ENCODE measurements at regions not wholly inside any gene's neighbourhood (a gene's known extent, or its start where the extent isn't known, plus 50 kb on each side); places are given as distances from the start of the nearest gene placed in this dataset.
"Not testable (repeated sequence)": the region's sequence is repeated elsewhere in the genome, so short reads cannot be mapped to it uniquely, and the experiment has no call there.

- H3K4me1 ChIP-seq (ENCODE audit: insufficient read depth, poor library complexity, severe bottlenecking): peaks cover 16% of the 10 kb centered on the region
- no peaks in the 10 kb centered on the region for H3K36me3 ChIP-seq (ENCODE audit: low read depth)
- H3K27ac ChIP-seq (ENCODE audit: poor library complexity, severe bottlenecking): no peak overlapping the region
- H3K4me3 ChIP-seq (ENCODE audit: severe bottlenecking): no peak overlapping the region
- no peaks in the 10 kb centered on the region for H3K9me3 ChIP-seq (ENCODE audit: severe bottlenecking)
- TF ChIP-seq CTCF (IDR thresholded peaks at IDR 0.05; ENCODE audit: poor library complexity, severe bottlenecking): no peak
- no peaks in the 10 kb centered on the region for H3K27me3 ChIP-seq (ENCODE audit: insufficient read depth, poor library complexity, severe bottlenecking)
- no peak for ATAC-seq (ENCODE audit: low read depth)
- no peak for DNase-seq (ENCODE audit: low spot score)
Measured at GRCh38 chr19:28066161-28066560, 1146.8 kb downstream of the UQCRFS1 start.

- ATAC-seq (ENCODE audit: low read depth) (peak; percentile 81), DNase-seq (ENCODE audit: low spot score) (no peak)
- Histone ChIP-seq H3K36me3 (ENCODE audit: low read depth) (no peaks in the 10 kb centered on the region), H3K27ac (ENCODE audit: poor library complexity, severe bottlenecking) (peak overlapping the region; percentile 35), H3K9me3 (ENCODE audit: severe bottlenecking) (no peaks in the 10 kb centered on the region), H3K4me3 (ENCODE audit: severe bottlenecking) (no peak overlapping the region), H3K4me1 (ENCODE audit: insufficient read depth, poor library complexity, severe bottlenecking) (peaks cover 16% of the 10 kb centered on the region), H3K27me3 (ENCODE audit: insufficient read depth, poor library complexity, severe bottlenecking) (no peaks in the 10 kb centered on the region)
- no peak for TF ChIP-seq CTCF (IDR thresholded peaks at IDR 0.05; ENCODE audit: poor library complexity, severe bottlenecking)
Measured at GRCh38 chr19:28065026-28065425, 1147.9 kb downstream of the UQCRFS1 start.

GRCh38 chr19:28063702-28064101, 1149.2 kb downstream of the UQCRFS1 start:
- H3K36me3 ChIP-seq (ENCODE audit: low read depth): no peaks in the 10 kb centered on the region
- no peak for DNase-seq (ENCODE audit: low spot score)
- no peak for ATAC-seq (ENCODE audit: low read depth)
- no peak overlapping the region for H3K27ac ChIP-seq (ENCODE audit: poor library complexity, severe bottlenecking)
- H3K27me3 ChIP-seq (ENCODE audit: insufficient read depth, poor library complexity, severe bottlenecking): no peaks in the 10 kb centered on the region
- H3K9me3 ChIP-seq (ENCODE audit: severe bottlenecking): no peaks in the 10 kb centered on the region
- no peak for TF ChIP-seq CTCF (IDR thresholded peaks at IDR 0.05; ENCODE audit: poor library complexity, severe bottlenecking)
- no peak overlapping the region for H3K4me3 ChIP-seq (ENCODE audit: severe bottlenecking)
- H3K4me1 ChIP-seq (ENCODE audit: insufficient read depth, poor library complexity, severe bottlenecking): peaks cover 16% of the 10 kb centered on the region

- no peaks in the 10 kb centered on the region for H3K27me3 ChIP-seq (ENCODE audit: insufficient read depth, poor library complexity, severe bottlenecking)
- no peak overlapping the region for H3K27ac ChIP-seq (ENCODE audit: poor library complexity, severe bottlenecking)
- DNase-seq (ENCODE audit: low spot score) (no peak), ATAC-seq (ENCODE audit: low read depth) (no peak)
- peaks cover 16% of the 10 kb centered on the region for H3K4me1 ChIP-seq (ENCODE audit: insufficient read depth, poor library complexity, severe bottlenecking)
- no peaks in the 10 kb centered on the region for H3K9me3 ChIP-seq (ENCODE audit: severe bottlenecking)
- H3K36me3 ChIP-seq (ENCODE audit: low read depth): no peaks in the 10 kb centered on the region
- no peak overlapping the region for H3K4me3 ChIP-seq (ENCODE audit: severe bottlenecking)
- no peak for TF ChIP-seq CTCF (IDR thresholded peaks at IDR 0.05; ENCODE audit: poor library complexity, severe bottlenecking)
Measured at GRCh38 chr19:28061111-28061510, 1151.8 kb downstream of the UQCRFS1 start.

GRCh38 chr19:28057026-28057425, 1155.9 kb downstream of the UQCRFS1 start:
- H3K27me3 ChIP-seq (ENCODE audit: insufficient read depth, poor library complexity, severe bottlenecking); ATAC-seq (ENCODE audit: low read depth); H3K4me1 ChIP-seq (ENCODE audit: insufficient read depth, poor library complexity, severe bottlenecking); H3K36me3 ChIP-seq (ENCODE audit: low read depth); H3K27ac ChIP-seq (ENCODE audit: poor library complexity, severe bottlenecking); H3K4me3 ChIP-seq (ENCODE audit: severe bottlenecking); H3K9me3 ChIP-seq (ENCODE audit: severe bottlenecking); DNase-seq (ENCODE audit: low spot score): not testable (repeated sequence)
